HG03135 (cell line): ENCODE measurements at regions not wholly inside any gene's neighbourhood (a gene's known extent, or its start where the extent isn't known, plus 50 kb on each side); places are given as distances from the start of the nearest gene placed in this dataset.
A peak's percentile ranks its signal among the peaks of the same experiment; 100 is the strongest.
"Not testable (repeated sequence)": the region's sequence is repeated elsewhere in the genome, so short reads cannot be mapped to it uniquely, and the experiment has no call there.

Experiments used
- ATAC-seq: cut with Tn5 transposase; IDR thresholded peaks from one replicate; pipeline ENCODE4 v1.9.1; 2021; ENCODE audit warnings: mild to moderate bottlenecking, moderate library complexity; ENCODE audit not compliant: unreplicated experiment

GRCh38 chr4:14152834-14153519 is 525.5 kb upstream of the BOD1L1 start:
- ATAC-seq: peak; percentile 73

GRCh38 chr4:14155803-14156202 is 528.3 kb upstream of the BOD1L1 start:
- ATAC-seq: no peak

- no peak for ATAC-seq
Observed at GRCh38 chr4:14157262-14157661, 529.7 kb upstream of the BOD1L1 start.

GRCh38 chr4:14165222-14165920 is 537.8 kb upstream of the BOD1L1 start:
- peak; percentile 99 for ATAC-seq

- ATAC-seq: no peak
Observed at GRCh38 chr4:14167876-14168510, 540.5 kb upstream of the BOD1L1 start.

- peak; percentile 50 for ATAC-seq
Observed at GRCh38 chr4:14168919-14169318, 541.4 kb upstream of the BOD1L1 start.

- ATAC-seq: no peak
Observed at GRCh38 chr4:14169460-14169859, 541.9 kb upstream of the BOD1L1 start.

GRCh38 chr4:14169940-14170339 is 542.4 kb upstream of the BOD1L1 start:
- ATAC-seq: not testable (repeated sequence)

- no peak for ATAC-seq
Observed at GRCh38 chr4:14176613-14177012, 549.1 kb upstream of the BOD1L1 start.

GRCh38 chr4:14177987-14178386 is 550.5 kb upstream of the BOD1L1 start:
- peak; percentile 88 for ATAC-seq

- ATAC-seq: peak; percentile 70
Observed at GRCh38 chr4:14178421-14178820, 550.9 kb upstream of the BOD1L1 start.

- no peak for ATAC-seq
Observed at GRCh38 chr4:14180166-14180565, 552.6 kb upstream of the BOD1L1 start.

- ATAC-seq: no peak
Observed at GRCh38 chr4:14180983-14181601, 553.6 kb upstream of the BOD1L1 start.

GRCh38 chr4:14182148-14182547 is 554.6 kb upstream of the BOD1L1 start:
- no peak for ATAC-seq

GRCh38 chr4:14184265-14184664 is 556.7 kb upstream of the BOD1L1 start:
- ATAC-seq: no peak

GRCh38 chr4:14184767-14185166 is 557.2 kb upstream of the BOD1L1 start:
- no peak for ATAC-seq

- no peak for ATAC-seq
Observed at GRCh38 chr4:14188214-14188613, 560.7 kb upstream of the BOD1L1 start.

GRCh38 chr4:14193601-14194000 is 566.1 kb upstream of the BOD1L1 start:
- ATAC-seq: no peak

- ATAC-seq: no peak
Observed at GRCh38 chr4:14196131-14196530, 568.6 kb upstream of the BOD1L1 start.

- ATAC-seq: no peak
Observed at GRCh38 chr4:14215116-14215770, 587.7 kb upstream of the BOD1L1 start.

GRCh38 chr4:14217401-14217800 is 589.9 kb upstream of the BOD1L1 start:
- no peak for ATAC-seq
